ENCODE measurements at regions not wholly inside any gene's neighbourhood (a gene's known extent, or its start where the extent isn't known, plus 50 kb on each side); places are given as distances from the start of the nearest gene placed in this dataset.
A peak's percentile ranks its signal among the peaks of the same experiment; 100 is the strongest.

GRCh38 chr4:132238697-132239096, 910.4 kb upstream of the PCDH10 start:
- no peak overlapping the region for H2AFZ ChIP-seq (ENCODE audit: low read length)
- no peaks in the 10 kb centered on the region for H3K79me2 ChIP-seq (ENCODE audit: insufficient read depth, low read length)
- no peak overlapping the region for H3K27ac ChIP-seq (ENCODE audit: extremely low read length, insufficient read depth, low read length)
- H3K9ac ChIP-seq (ENCODE audit: insufficient read depth, low read depth, low read length) = no peak overlapping the region
- ATAC-seq (no peak), FAIRE-seq (no peak), DNase-seq (ENCODE audit: low spot score) (no peak)
- H3K36me3 ChIP-seq (replicated peaks in 1 of 2; ENCODE audit: control insufficient read depth in 1 of 2, insufficient read depth in 2 of 2, low read length in 2 of 2) = no peaks in the 10 kb centered on the region
- WGBS (ENCODE audit: low lambda C conversion rate) = 0% methylated on average over 1 of the region's 1 CpG
- H4K20me1 ChIP-seq (ENCODE audit: insufficient read depth, low read length) = no peaks in the 10 kb centered on the region
- H3K9me3 ChIP-seq (ENCODE audit: low read length) = no peaks in the 10 kb centered on the region
- no peaks in the 10 kb centered on the region for H3K27me3 ChIP-seq (ENCODE audit: control insufficient read depth in 1 of 2, insufficient read depth in 2 of 2, low read length in 2 of 2)
- no peak overlapping the region for H3K4me3 ChIP-seq (replicated peaks in 1 of 3; ENCODE audit: insufficient read depth in 1 of 3, low read depth in 2 of 3, low read length in 3 of 3)
- intact Hi-C loops (cut with micrococcal nuclease; ENCODE audit: unreplicated experiment) = no loop called here
- no TSS peak for BruUV-seq (replicated peaks)
- no peak overlapping the region for H3K4me2 ChIP-seq (ENCODE audit: low read depth, low read length)
- TF ChIP-seq MAFK (conservative IDR thresholded peaks at IDR 0.05 in 1 of 2, IDR thresholded peaks at IDR 0.05 in 1 of 2; ENCODE audit: low read length in 2 of 2) (0 out of 4 replicates have a peak, but pooled peaks of 1 of the 2 experiments have one; percentile 3), ZNF329 (CRISPR knock-in tag; IDR thresholded peaks at IDR 0.05; ENCODE audit: low read depth) (no peak)
- H3K4me1 ChIP-seq (ENCODE audit: insufficient read depth, low read length) = no peaks in the 10 kb centered on the region
- ChIA-PET POLR2A (no interaction called here), CTCF (ENCODE audit: low intra/inter-chr PET ratio, low total read pairs) (no interaction called here)
- in situ Hi-C loops (cut with HindIII; ENCODE audit: extremely low pct_ligation_motif_present, low pct_unique_long_range_greater_than_20kb) = loop anchor here (10.0 kb wide), 1 partner anchor 1144 kb away; no protein-coding TSS in a partner anchor

GRCh38 chr4:132240081-132240480, 909.0 kb upstream of the PCDH10 start:
- no TSS peak for BruUV-seq (replicated peaks)
- DNase-seq (ENCODE audit: low spot score) (no peak), FAIRE-seq (no peak), ATAC-seq (no peak)
- Histone ChIP-seq H3K36me3 (replicated peaks in 1 of 2; ENCODE audit: control insufficient read depth in 1 of 2, insufficient read depth in 2 of 2, low read length in 2 of 2) (no peaks in the 10 kb centered on the region), H4K20me1 (ENCODE audit: insufficient read depth, low read length) (no peaks in the 10 kb centered on the region), H2AFZ (ENCODE audit: low read length) (no peak overlapping the region), H3K4me2 (ENCODE audit: low read depth, low read length) (no peak overlapping the region), H3K9ac (ENCODE audit: insufficient read depth, low read depth, low read length) (no peak overlapping the region), H3K27ac (ENCODE audit: extremely low read length, insufficient read depth, low read length) (no peak overlapping the region), H3K4me1 (ENCODE audit: insufficient read depth, low read length) (no peaks in the 10 kb centered on the region), H3K79me2 (ENCODE audit: insufficient read depth, low read length) (no peaks in the 10 kb centered on the region), H3K9me3 (ENCODE audit: low read length) (no peaks in the 10 kb centered on the region), H3K27me3 (ENCODE audit: control insufficient read depth in 1 of 2, insufficient read depth in 2 of 2, low read length in 2 of 2) (no peaks in the 10 kb centered on the region), H3K4me3 (replicated peaks in 1 of 3; ENCODE audit: insufficient read depth in 1 of 3, low read depth in 2 of 3, low read length in 3 of 3) (no peak overlapping the region)
- ChIA-PET POLR2A (no interaction called here), CTCF (ENCODE audit: low intra/inter-chr PET ratio, low total read pairs) (no interaction called here)
- in situ Hi-C loops (cut with HindIII; ENCODE audit: extremely low pct_ligation_motif_present, low pct_unique_long_range_greater_than_20kb) = no loop called here
- WGBS (ENCODE audit: low lambda C conversion rate) = 3% methylated on average over 3 of the region's 4 CpGs
- intact Hi-C loops (cut with micrococcal nuclease; ENCODE audit: unreplicated experiment) = no loop called here
- TF ChIP-seq YEATS2 (CRISPR knock-in tag; IDR thresholded peaks at IDR 0.05; ENCODE audit: borderline replicate concordance) = no peak
- TF ChIP-seq ZBTB33 (CRISPR knock-in tag; IDR thresholded peaks at IDR 0.05) = no peak
- no peak for TF ChIP-seq ZSCAN29 (CRISPR knock-in tag; conservative IDR thresholded peaks at IDR 0.05)
- no peak for TF ChIP-seq ZNF775 (CRISPR knock-in tag; IDR thresholded peaks at IDR 0.05; ENCODE audit: borderline replicate concordance)
- TF ChIP-seq RFX1 (IDR thresholded peaks at IDR 0.05) = no peak
- no peak for TF ChIP-seq AKAP8 (CRISPR knock-in tag; IDR thresholded peaks at IDR 0.05)
- TF ChIP-seq SNAPC4 (CRISPR knock-in tag; IDR thresholded peaks at IDR 0.05) = no peak

Measured in HepG2 (cell line).